Naive B cell (primary cell): ENCODE measurements at regions not wholly inside any gene's neighbourhood (a gene's known extent, or its start where the extent isn't known, plus 50 kb on each side); places are given as distances from the start of the nearest gene placed in this dataset.
A peak's percentile ranks its signal among the peaks of the same experiment; 100 is the strongest.
"Not testable (repeated sequence)": the region's sequence is repeated elsewhere in the genome, so short reads cannot be mapped to it uniquely, and the experiment has no call there.

Experiments
- ATAC-seq, 2 donors: fragments of 150-1000 bp; cut with Tn5 transposase; 2 replicates each; pipeline ENCODE4 v1.10.0; 2021; ENCODE audit warnings: low read depth in 2 of 2, mild to moderate bottlenecking in 2 of 2, moderate library complexity in 2 of 2
- DNase-seq: peaks from one replicate; pipeline ENCODE4 v3.0.0; 2022
- H3K27ac Mint-ChIP-seq, 6 donors: one replicate each; pipeline ENCODE4 v1.8.0; 2020 to 2022; ENCODE audit warnings: mild to moderate bottlenecking in 6 of 6, mixed read lengths in 6 of 6, moderate library complexity in 5 of 6, inconsistent platforms in 2 of 6
- H3K27me3 Mint-ChIP-seq, 3 donors: one replicate each; pipeline ENCODE4 v1.8.0; 2021 to 2022; ENCODE audit warnings: mixed read lengths in 3 of 3, mild to moderate bottlenecking in 1 of 3
- H3K36me3 Mint-ChIP-seq, 2 donors: one replicate each; pipeline ENCODE4 v1.8.0; 2020 to 2022; ENCODE audit warnings: mixed read lengths in 2 of 2, inconsistent platforms in 1 of 2, mild to moderate bottlenecking in 1 of 2
- H3K4me1 Mint-ChIP-seq, 3 donors: one replicate each; pipeline ENCODE4 v1.8.0; 2020 to 2022; ENCODE audit warnings: mixed read lengths in 3 of 3, inconsistent platforms in 1 of 3, mild to moderate bottlenecking in 1 of 3, moderate library complexity in 1 of 3
- H3K4me3 Mint-ChIP-seq, 8 donors: one replicate each; pipeline ENCODE4 v1.8.0; 2020 to 2022; ENCODE audit warnings: mild to moderate bottlenecking in 8 of 8, mixed read lengths in 8 of 8, moderate library complexity in 8 of 8, inconsistent platforms in 2 of 8
- H3K9me3 Mint-ChIP-seq, 7 donors: one replicate each; pipeline ENCODE4 v1.8.0; 2020 to 2022; ENCODE audit warnings: mixed read lengths in 7 of 7, mild to moderate bottlenecking in 5 of 7, inconsistent platforms in 2 of 7, moderate library complexity in 1 of 7

- Mint-ChIP-seq H3K4me1 (no peaks in the 10 kb centered on the region), H3K9me3 (no peaks in the 10 kb centered on the region), H3K4me3 (no peak overlapping the region), H3K27me3 (peaks cover 12 to 28% (median 20%) of the 10 kb centered on the region in 3 donors), H3K27ac (peak overlapping the region in 2 of 6 donors; percentile 0 to 2), H3K36me3 (no peaks in the 10 kb centered on the region)
- ATAC-seq = no peak
- DNase-seq = no peak
Measured at GRCh38 chr15:20643024-20643770, 101.6 kb upstream of the GOLGA6L6 start.

GRCh38 chr15:20642054-20642767, 100.6 kb upstream of the GOLGA6L6 start:
- DNase-seq (no peak), ATAC-seq (no peak)
- Mint-ChIP-seq H3K4me1 (no peaks in the 10 kb centered on the region), H3K27me3 (peaks cover 12 to 28% (median 20%) of the 10 kb centered on the region in 3 donors), H3K27ac (peak overlapping the region in 1 of 6 donors; percentile 20), H3K4me3 (no peak overlapping the region), H3K9me3 (no peaks in the 10 kb centered on the region), H3K36me3 (no peaks in the 10 kb centered on the region)

- peaks cover 12 to 28% (median 20%) of the 10 kb centered on the region in 3 donors for H3K27me3 Mint-ChIP-seq
- peak; percentile 51 to 60 for ATAC-seq
- not testable (repeated sequence) for H3K36me3 Mint-ChIP-seq, H3K4me1 Mint-ChIP-seq, H3K4me3 Mint-ChIP-seq, H3K27ac Mint-ChIP-seq, H3K9me3 Mint-ChIP-seq, DNase-seq
Measured at GRCh38 chr15:20640427-20640826, 98.8 kb upstream of the GOLGA6L6 start.

DNA sequence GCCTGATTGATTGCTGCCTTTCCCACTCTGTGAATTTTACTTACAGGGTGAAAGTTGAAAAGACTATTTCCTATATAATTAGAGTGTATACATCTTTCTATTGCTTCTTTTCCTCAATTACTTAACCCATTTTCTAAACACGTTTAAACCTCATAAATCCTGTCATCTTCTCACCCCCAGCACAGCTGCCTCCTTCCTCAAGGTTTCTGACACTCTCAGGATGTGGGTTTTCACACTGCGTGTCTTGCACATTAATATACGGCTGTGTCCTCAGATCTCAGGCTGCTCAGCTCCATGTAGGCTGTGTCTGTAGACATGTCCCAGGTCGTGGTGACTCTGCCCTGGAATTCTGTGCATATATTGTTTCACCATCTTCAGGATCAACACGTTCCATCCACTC, 97.6 kb upstream of the GOLGA6L6 start:
- H3K4me3 Mint-ChIP-seq, ATAC-seq, H3K27ac Mint-ChIP-seq, DNase-seq, H3K4me1 Mint-ChIP-seq, H3K36me3 Mint-ChIP-seq, H3K9me3 Mint-ChIP-seq: not testable (repeated sequence)
- H3K27me3 Mint-ChIP-seq = peaks cover 12 to 28% (median 20%) of the 10 kb centered on the region in 3 donors

- ATAC-seq = peak; percentile 40 to 52
- not testable (repeated sequence) for H3K4me1 Mint-ChIP-seq
Measured at GRCh38 chr15:20637499-20637898, 95.9 kb upstream of the GOLGA6L6 start.

GRCh38 chr15:20629526-20629925, 87.9 kb upstream of the GOLGA6L6 start:
- ATAC-seq, H3K27ac Mint-ChIP-seq, H3K4me1 Mint-ChIP-seq: not testable (repeated sequence)

More at GRCh38 chr15:20637499-20637898, 95.9 kb upstream of the GOLGA6L6 start:
- not testable (repeated sequence) for H3K27ac Mint-ChIP-seq, H3K4me3 Mint-ChIP-seq, H3K36me3 Mint-ChIP-seq, DNase-seq, H3K9me3 Mint-ChIP-seq
- peaks cover 8 to 15% (median 9%) of the 10 kb centered on the region in 3 donors for H3K27me3 Mint-ChIP-seq

GRCh38 chr15:20628538-20628937, 86.9 kb upstream of the GOLGA6L6 start:
- H3K9me3 Mint-ChIP-seq, H3K27ac Mint-ChIP-seq, H3K27me3 Mint-ChIP-seq, H3K36me3 Mint-ChIP-seq, DNase-seq, H3K4me1 Mint-ChIP-seq, H3K4me3 Mint-ChIP-seq, ATAC-seq: not testable (repeated sequence)

More at GRCh38 chr15:20629526-20629925, 87.9 kb upstream of the GOLGA6L6 start:
- not testable (repeated sequence) for H3K4me3 Mint-ChIP-seq, DNase-seq, H3K9me3 Mint-ChIP-seq, H3K27me3 Mint-ChIP-seq, H3K36me3 Mint-ChIP-seq

DNA sequence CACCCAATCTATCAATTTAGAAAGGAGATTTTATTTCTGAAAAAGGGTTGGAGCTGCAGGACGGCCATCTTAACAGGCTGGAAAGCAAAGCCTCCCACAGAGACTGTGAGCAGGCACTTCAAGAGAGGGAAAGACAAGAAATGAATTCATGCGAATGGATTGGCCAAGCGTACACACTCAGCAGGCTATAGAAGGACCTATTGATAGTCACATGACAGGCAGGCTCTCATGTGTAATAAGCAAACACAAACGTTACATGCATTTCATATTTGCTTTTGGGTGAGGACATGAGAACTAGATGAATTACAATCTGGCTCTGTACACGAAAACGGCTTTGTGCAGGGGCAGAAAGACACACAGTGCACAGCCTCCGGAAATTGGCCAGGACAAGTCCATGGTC, 83.9 kb upstream of the GOLGA6L6 start:
- not testable (repeated sequence) for H3K36me3 Mint-ChIP-seq, H3K27me3 Mint-ChIP-seq, ATAC-seq, H3K9me3 Mint-ChIP-seq, DNase-seq, H3K27ac Mint-ChIP-seq, H3K4me1 Mint-ChIP-seq, H3K4me3 Mint-ChIP-seq

DNA sequence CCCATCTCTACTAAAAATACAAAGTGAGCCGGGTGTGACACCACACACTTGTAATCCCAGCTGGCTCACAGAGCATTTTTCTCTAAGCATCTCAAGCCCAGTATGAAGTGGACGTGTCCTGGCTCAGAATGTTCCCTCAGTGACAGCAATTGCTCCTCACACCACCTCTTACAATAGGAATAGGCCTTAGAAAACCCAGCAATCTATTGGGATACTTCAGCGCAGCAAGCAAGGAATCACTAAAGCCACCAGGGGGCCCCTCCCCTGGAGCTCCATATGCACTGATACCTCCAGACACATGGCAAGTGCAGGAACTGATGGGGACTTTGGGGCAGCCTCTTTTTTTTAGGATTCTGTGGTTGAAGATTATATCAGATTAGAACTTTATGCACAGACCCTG, 82.5 kb upstream of the GOLGA6L6 start:
- ATAC-seq = peak in 1 of 2 donors; percentile 36
- DNase-seq, H3K4me1 Mint-ChIP-seq, H3K4me3 Mint-ChIP-seq, H3K27ac Mint-ChIP-seq, H3K9me3 Mint-ChIP-seq, H3K27me3 Mint-ChIP-seq, H3K36me3 Mint-ChIP-seq: not testable (repeated sequence)

GRCh38 chr15:20622117-20622516, 80.5 kb upstream of the GOLGA6L6 start:
- not testable (repeated sequence) for H3K4me3 Mint-ChIP-seq, H3K36me3 Mint-ChIP-seq, DNase-seq, H3K27ac Mint-ChIP-seq, H3K27me3 Mint-ChIP-seq, H3K4me1 Mint-ChIP-seq, H3K9me3 Mint-ChIP-seq
- peak; percentile 37 to 52 for ATAC-seq

GRCh38 chr15:20614549-20614948, 72.9 kb upstream of the GOLGA6L6 start:
- not testable (repeated sequence) for H3K4me1 Mint-ChIP-seq, H3K4me3 Mint-ChIP-seq, H3K9me3 Mint-ChIP-seq, ATAC-seq, H3K27me3 Mint-ChIP-seq, H3K36me3 Mint-ChIP-seq, DNase-seq, H3K27ac Mint-ChIP-seq

DNA sequence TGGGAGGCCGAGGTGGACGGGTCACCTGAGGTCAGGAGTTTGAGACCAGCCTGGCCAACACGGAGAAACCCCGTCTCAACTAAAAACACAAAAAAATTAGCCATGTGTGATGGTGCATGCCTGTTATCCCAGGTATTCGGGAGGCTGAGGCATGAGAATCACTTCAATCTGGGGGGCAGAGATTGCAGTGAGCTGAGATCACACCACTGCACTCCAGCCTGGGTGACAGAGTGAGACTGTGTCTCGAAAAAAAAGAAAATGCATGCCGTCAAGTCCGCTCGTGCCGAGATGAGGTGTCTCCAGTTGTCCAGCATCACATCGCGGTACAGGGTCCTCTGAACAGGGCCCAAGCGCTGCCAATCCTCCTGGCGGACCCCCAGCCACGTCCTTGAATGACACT, 71.2 kb upstream of the GOLGA6L6 start:
- H3K36me3 Mint-ChIP-seq, H3K27me3 Mint-ChIP-seq, DNase-seq, ATAC-seq, H3K9me3 Mint-ChIP-seq, H3K27ac Mint-ChIP-seq, H3K4me3 Mint-ChIP-seq, H3K4me1 Mint-ChIP-seq: not testable (repeated sequence)

- H3K4me1 Mint-ChIP-seq, H3K4me3 Mint-ChIP-seq, H3K9me3 Mint-ChIP-seq, H3K36me3 Mint-ChIP-seq, ATAC-seq, H3K27ac Mint-ChIP-seq, H3K27me3 Mint-ChIP-seq, DNase-seq: not testable (repeated sequence)
Measured at GRCh38 chr15:20612356-20612755, 70.8 kb upstream of the GOLGA6L6 start.

DNA sequence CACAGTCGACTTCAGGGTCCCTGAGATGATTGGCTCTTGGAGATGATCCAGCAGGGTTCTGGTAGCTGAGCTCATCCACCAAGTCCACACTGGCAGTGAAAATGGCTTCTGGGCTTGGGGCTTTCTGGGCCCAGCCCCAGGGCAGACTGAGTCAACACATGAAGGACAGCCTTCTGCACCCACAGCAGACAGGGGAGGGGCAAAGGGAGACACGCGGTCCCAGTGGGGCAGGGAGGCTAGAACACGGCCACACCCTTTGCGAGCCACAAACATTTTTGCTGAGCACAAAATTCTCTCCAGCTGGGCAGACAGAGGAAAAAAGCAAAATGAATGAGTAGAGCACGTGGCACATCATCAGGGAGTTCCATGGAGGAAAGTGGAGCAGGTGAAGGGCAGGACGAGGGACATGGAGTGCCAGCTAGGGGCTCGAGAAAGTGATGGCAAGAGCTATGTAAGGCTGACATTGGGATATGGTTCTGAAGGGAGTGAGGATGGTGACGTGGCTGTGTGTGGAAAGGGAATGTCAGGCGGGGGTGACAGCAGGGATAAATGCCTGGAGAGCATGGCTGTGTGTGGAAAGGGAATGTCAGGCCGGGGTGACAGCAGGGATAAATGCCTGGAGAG, 70.2 kb upstream of the GOLGA6L6 start:
- ATAC-seq, H3K4me3 Mint-ChIP-seq, H3K27ac Mint-ChIP-seq, H3K9me3 Mint-ChIP-seq, H3K4me1 Mint-ChIP-seq, DNase-seq, H3K27me3 Mint-ChIP-seq, H3K36me3 Mint-ChIP-seq: not testable (repeated sequence)
